ENCODE measurements at regions not wholly inside any gene's neighbourhood (a gene's known extent, or its start where the extent isn't known, plus 50 kb on each side); places are given as distances from the start of the nearest gene placed in this dataset.

DNA sequence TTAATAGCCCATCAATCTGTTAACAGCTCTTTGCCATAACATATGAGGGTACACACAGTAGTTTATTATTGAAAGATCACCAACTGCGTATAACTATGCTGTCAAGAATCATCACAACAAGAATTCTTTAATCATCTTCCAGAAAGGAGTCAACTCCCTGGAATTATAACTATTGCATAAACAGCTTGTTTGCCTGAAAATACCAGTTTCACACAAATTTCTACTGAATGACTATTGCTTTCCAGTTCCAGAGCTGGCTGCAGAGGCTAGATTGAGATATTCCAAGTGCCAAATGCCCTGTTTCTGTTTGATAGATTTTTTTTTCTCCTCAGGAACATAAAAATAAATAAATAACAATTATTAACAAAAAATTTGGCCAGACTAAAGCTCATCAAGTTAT lies 444.7 kb downstream of the TLE1 start:
- no peak for DNase-seq

DNA sequence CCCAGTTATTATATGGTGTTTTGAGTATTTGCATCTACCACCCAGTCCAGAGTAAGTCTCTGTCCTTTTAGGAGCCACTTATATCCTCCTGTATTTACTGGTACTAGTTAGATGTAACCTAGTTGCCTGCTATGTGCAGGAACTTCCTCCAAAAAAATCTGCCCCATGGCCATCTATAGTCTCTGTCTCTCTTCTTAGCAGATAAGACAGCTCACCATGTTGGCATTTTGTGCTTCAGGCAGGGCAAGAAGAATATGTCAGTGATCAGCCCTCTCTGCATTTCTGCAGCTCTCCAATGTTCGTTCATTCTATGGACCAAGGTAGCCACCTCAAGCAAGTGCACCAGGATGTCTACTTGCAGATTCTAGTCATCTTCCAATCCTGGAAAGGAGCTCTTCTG lies 446.5 kb downstream of the TLE1 start:
- DNase-seq: no peak

DNA sequence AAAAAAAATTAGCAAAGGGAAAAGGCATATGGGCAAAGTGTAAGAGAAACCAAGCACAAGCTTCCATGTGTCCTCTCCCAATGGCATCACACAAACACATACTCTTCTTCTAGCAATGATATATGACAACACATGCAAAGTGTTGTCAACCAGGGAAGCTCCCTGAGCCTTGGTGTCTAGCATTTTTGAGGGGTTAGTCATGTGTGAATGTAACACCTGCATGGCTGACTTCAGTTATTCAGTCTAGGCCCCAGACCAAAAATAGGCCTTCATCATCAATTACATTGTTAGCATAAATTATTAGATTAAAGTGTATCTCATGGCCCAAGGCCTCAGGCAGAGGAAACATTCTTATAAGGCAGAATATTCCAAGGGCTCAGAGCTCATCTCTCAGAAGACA lies 450.0 kb downstream of the TLE1 start:
- DNase-seq: no peak

DNA sequence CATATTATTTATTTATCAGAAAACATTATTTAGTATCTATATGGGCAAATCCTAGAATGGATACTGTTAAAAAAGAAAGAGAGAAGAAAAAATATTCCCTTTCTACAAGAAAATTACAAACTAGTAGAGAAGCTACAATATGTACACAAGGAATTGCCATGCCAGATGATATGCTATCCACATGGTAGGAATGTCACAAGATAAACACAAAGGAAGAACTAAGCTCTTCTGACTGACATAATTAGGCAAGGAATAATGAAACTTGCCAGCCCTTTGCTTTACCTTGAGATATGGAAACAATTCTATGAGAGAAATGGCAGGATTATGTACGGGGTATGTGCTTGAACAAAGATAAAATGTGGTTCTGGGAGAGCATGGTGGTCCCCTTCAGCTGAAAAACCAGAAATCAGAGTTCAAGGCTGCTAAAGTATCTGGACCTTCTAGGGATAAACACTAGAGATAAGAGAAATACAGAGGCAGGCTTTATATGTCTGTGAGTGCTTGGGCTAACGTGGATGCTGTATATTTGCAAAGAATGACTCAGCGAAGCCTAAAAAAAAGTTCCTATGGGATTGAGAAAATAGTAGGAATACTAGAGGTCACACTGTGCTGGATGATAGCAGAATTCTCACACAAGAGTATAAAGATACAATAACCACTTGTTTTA lies 451.6 kb downstream of the TLE1 start:
- no peak for DNase-seq

DNA sequence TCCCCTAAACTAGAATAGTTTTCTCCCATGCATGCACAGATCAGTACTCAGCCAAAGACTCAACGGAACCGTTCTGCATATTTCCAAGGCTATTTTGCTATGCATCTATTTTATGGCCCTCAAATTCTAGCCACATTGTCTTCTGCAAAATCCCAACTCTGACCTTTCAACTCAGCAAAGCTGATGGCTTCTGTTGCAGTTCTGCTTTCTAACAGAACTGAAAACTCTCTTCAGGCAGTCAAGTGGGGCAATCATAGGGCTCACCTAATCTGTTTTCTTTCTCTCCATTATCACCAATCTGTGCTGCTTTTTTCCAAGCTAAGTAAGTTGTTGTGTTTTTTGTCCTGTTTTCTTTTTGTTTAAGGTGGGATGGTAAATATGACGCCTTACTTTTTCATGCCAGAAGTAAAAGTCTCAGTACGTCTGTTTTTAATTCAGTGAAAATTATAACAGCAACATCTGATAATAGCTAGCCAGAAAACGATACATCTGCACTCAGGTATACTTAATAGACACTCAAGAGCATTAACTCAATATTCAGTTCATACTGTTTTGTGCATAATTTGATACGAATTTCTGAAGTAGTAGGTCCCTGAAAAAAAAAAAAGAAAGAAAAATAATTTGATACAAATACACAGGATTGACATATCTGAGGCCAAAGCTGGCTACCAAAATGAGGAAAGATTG lies 454.3 kb downstream of the TLE1 start:
- no peak for DNase-seq

DNA sequence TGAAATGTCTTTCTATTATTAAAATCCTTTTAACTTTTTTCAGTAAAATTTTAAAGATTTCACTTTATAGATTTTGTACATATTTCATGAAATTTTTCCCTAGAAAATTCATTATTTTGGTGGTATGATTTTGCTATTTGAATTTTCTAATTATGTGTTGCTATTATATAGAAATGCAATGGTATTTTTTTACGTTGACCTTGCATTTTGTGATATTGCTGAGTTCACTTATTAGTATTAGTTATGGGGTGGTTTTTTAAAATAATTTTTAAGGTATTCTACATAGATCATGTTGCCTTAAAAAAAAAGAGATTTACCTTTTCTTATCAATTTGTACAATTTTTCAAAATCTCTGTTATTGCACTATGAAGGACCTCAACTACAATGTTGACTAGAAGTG lies 458.3 kb downstream of the TLE1 start:
- no peak for DNase-seq

DNA sequence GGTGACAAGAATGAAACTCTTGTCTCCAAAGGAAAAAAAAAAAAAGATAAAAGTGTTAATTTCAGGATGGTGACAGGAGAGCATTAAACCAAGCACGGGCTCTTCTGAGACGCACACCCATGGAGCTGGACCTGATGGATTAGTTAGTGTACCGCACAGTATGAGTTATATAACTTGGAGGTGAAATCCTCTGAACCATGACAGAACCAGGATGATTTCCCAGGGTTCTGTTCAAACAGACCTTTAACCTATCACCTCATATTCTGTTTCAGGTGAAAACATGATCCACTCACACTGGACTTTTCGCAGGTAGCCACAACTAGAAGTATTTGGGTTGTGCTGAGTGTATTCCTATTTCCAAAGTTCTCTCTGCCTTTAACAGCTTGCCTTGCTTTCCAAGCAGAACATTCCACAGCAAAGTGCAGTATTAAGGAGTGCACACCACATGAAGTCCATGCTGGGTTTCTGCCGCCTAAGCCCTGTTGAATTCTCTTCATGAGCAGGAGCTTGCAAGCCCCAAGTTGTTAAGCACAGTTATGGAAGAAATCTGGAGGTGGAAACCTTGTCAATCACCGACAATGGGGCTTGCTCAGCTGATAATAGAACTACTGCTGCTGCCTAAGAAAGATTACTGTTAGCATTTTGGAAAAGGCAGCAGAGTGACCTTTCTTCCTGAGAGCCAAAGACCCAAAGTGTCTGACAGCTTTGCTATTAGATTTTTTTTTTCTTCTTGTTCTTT lies 461.7 kb downstream of the TLE1 start:
- DNase-seq: no peak

DNA sequence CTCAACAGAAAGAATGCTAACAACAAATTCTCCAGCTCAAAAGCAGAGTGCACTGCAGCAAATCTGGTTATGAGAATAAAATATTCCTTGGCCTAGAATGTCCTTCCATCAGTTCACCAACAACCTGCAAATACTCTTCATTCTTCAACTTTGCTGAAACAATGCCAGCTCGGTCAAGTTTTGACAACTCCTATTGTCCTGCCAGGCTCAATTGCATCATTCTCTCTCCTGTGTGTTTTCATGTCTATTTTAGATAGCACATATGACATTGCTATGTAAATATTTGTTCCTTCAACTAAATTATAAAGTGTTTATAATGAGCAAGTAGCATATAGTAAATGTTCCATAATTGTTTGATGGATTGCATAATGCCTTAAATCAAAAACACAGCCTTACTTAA lies 463.8 kb downstream of the TLE1 start:
- peak in 1 of 3 experiments; percentile 11 for DNase-seq

DNA sequence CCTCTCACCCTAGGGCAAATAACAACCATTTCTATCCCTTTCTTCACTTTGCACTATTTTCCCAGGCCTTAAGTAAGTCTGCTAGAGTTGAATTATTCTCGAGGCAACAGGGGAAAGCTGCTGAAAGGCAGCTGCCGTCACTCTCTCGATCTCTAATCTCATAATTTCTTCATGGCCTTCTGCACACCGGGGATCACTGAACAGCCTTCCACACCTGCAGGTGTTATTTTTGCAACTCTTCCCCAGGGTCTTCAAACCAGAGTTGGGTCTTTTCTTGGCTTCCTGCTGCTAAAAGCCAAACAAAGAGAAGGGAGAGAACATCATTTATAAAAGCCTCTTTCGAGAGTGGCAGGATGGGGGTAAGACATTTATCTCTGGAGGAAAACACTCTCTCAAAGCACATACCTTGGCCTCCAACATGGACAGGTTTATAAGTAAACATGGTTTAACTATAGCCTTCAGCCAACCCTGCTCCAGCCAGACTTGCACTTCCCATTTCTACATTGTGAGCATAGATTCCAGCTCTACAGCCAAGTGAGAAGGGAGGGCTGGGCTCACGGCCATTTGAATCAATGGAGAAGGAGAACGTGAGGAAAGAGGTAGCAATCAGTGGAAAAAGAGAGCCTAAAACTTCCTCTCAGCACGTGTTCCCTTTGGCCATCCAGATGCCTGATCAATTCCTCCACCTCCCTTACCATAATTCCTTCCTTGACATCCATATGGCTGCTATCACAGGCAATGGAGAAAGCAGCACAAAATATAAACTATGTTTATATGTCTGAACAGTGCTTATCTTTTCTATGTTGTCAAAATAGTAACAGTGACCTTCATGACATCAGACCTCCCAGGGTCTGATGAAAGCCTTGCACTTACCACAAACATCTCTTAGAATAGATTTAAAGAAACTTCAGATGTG lies 464.9 kb downstream of the TLE1 start:
- DNase-seq: peak in 2 of 3 experiments; percentile 4 to 26

DNA sequence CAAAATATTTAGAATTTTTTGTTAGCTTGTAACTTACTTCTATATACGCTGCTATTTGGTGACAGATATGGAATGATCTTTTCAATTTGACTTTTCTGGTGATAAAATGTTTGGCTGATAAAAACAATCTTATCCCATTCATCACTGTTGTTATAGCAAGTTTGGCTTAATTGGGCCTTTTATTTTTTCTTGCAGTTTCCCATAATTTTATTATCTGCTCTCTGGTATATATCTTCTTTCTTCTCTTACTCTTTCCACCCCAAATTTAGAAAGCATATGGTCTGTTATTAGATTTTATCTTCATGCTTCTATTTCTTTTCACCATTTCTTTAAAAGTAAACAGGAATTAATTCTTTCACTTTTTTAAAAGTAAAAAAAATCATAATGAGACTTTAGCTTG lies 474.4 kb downstream of the TLE1 start:
- DNase-seq: no peak

DNA sequence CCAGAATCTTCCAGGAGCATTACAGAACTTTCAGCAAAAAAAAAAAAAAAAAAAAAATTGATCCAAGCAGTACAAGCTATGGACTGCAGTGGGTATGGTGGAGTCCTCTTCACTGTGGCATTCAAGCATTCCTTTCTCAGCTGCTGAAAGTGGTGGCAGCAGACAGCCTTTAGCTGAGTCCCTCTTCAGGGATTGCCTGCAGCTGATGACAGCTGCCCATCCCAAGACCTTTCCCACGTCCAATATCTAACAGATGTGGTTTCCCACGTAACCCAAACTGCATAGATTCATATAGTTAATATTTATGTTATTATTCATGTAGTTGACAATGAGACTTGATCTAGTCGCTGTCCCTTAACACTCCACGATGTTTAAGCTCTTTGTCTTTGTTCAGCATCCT lies 475.9 kb downstream of the TLE1 start:
- no peak for DNase-seq

DNA sequence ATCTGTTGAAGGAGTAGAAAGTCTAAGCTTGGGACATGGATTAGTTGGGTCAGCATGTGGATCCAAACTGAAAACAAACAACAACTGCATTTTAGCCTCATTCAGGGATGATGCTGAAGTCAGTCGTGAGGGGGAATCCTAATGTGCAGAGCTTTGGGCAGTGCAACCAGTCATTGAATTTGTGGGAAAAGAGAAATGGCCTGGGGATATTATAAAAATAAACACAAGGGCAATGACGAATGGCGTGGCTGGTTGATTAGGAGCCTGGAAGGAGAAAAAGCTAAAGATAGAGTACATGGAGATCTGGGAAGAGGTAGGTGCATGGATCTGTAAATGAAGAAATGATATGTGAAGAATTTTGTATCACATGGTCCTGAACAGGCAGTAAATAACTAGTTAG lies 477.6 kb downstream of the TLE1 start:
- no peak for DNase-seq

DNA sequence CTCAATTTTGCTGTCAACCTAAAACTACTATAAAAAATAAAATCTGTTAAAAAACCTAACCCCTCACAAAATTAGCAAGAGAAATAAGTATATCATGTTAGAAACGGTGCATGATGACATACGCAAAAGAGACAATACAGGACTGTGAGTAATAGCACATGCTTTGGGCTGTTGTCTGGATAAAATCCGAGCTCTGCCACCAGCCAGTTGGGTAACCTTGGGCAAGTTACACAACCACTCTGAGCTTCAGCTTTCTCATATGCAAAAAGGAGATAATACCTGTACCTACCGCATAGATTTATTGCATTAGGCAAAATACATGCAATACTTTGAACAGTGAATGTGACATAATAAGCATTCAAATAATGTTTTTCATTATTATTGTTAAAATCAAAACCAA lies 481.7 kb downstream of the TLE1 start:
- DNase-seq: no peak

DNA sequence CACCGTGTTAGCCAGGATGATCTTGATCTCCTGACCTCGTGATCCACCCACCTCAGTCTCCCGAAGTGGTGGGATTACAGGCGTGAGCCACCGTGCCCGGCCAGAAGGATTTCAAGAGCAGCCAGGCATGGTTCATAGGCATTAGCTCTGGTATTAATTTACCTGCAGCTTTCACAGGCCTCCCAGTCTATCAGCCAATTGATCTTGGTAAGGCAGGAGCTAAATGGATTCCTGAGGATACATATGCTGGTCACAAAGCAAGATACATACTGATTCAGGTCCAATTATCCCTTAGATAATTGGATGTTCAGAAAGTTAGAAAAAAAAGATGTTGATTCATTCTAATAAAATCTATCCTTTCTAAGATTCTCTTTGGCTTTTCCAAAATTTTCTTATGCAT lies 487.1 kb downstream of the TLE1 start:
- DNase-seq: no peak

DNA sequence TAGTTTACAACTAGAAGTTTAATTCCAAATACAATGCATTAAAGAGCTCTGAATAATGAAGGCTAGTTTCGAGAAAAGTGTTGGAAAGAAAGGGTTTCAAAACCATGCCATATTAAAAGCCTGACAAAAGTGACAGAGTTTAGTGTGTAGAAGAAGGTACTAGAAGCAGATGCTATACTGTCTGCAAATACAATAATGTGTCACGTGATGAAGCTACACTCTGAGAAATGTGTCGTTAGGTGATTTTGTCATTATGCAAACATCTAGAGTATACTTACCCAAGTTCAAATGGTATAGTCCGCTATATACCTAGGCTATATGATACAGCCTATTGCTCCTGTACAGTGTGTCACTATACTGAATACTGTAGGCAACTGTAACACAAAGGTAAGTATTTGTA lies 494.1 kb downstream of the TLE1 start:
- no peak for DNase-seq

DNA sequence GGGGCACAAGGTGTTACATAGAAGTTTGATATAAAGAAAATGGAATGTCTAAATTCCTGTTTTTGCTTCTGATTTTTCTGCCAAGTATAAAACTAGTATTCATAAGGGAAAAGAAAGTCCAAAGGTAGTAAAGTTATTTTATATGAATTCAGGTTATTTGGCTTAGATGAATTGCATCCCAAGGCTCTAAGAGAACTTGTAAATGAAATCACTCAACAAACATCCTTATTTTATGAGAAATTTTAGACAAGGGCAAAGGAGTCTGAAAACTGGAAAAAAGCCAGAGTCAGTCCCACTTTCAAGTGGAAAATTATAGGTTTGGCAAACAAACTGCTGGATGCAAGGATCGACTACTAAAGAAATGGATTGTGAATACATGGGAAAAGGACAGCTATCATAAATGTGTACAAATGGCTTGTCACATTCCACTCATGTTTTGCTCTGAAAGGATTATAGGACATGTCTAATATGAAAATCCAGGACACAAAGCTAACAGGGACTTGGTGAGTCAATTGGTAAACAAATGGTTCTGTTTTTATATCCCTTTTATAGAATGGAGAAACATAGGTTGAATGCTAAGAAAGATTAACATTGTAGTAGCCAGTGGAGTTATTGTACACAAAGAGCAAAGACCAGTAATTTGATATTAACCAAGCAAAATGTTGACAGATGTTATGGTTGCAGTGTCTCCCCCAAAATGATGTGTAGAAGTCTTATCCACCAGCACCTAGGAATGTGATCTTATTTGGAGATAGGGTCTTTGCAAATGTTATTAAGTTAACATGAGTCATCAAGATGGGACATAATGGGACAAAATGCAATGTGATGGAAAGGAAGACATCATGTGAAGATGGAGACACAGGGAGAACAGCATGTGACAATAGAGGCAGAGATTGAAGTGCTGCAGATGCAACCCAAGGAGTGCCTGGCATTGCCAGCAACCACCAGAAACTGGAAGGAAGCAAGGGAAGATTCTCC lies 495.7 kb downstream of the TLE1 start:
- DNase-seq: peak in 1 of 3 experiments; percentile 55

DNA sequence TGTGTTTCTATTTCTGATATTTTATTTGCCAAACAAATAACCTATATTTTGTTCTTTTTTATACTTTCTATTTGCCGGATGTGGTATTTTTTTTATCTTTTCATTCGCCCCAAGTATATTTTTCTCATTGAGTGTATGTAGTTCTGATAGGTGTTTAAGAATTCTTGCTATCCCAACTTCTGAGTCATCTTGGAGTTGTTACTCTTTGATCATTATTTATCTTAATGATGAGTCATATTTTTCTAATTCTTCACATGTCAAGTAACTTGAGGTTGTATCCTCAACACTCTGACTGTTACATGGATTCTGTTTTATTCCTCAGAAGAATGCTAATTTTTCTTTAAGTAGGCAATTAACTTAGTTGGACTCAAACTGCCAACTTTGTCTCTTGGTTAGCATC lies 498.1 kb downstream of the TLE1 start:
- DNase-seq: no peak

DNA sequence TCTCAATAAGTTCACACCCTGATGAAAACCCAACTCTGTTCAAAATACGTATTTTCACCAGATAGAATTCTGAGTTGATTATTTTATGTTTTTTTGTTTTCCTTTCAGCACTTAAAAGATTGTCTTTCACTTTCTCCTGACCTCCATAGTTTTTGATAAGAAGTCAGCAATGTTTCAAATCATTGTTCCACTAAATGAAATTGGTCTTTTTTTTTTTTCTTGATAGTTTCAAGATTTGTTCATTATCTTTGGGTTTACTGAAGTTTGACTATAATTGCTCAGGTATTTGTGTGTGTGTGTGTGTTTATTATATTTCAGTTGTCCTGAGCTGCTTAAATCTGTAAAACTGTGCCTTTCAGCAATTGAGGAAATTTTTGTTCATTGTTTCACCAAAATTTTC lies 498.7 kb downstream of the TLE1 start:
- no peak for DNase-seq

DNA sequence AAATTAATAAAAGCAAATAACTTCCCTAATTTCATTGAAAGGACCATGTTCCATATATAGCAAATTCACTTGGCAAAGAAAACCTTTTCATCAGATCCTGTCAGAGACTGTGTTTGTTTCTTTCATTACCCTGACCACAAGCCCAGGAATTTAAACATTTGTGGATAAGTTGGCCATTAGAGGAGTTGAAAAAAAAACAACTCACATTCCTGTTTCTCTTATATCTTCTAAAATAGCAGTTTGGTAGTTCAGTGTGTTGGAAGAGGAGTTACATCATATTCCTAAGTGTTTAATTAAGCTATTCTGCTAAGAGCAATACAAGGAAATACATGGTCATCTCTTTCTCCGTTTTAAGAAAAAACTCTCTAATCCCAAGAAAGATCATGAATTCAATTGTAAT lies 505.6 kb downstream of the TLE1 start:
- no peak for DNase-seq

DNA sequence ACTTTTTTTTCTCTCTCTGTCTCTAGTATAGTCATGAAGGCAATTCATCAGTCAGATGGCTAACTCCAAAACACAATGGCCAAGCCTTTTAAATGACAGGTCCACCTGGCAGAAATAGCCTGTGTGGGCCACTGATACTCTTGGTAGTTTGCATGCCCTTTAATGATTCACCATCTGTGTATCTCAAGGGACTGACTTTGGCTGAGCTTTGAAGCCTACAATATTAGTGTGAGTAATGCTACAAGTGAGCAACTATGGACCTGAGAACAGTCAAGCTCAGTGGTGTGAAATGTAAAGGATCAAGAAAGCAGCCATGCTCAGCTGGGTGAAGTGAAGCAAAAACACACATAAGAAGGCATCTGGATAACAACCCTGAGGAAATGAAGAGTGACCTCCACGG lies 506.9 kb downstream of the TLE1 start:
- DNase-seq: no peak

DNA sequence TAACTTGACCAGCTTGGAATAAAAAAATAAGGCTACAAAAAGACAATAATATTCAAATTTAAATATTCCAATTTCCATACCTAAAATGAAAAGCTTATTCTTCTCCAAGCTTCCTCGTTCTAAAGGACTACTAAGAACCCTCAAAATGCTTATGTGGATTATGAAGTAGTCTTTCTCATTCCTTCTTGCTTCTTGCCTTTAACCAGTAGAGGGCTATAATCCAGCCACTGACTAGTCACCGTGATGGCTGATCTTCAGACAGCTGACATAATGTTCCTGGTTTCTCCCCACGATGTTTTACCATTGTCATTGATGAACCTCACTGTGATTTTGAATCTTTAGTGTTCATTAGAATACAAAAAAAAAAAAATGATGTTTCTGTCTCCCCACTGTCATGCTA lies 515.3 kb downstream of the TLE1 start:
- DNase-seq: no peak

DNA sequence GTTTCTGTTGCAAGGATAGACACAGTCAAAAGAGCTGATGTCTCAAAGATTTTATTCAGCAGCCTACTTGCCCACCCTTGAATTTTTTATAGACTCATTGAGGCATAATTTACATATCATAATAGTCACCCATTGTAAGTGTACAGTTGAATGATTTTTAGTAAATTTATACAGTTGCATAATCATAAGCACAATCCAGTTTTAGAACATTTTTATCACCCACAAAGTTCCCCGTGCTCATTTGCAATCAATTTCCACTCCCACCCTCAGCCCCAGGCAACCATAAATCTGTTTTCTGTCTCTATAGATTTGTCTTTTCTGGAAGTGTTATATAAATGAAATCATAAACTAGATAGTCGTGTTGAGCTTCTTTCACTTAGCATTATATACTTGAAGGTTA lies 517.7 kb downstream of the TLE1 start:
- DNase-seq: no peak
